ENCODE measurements at regions not wholly inside any gene's neighbourhood (a gene's known extent, or its start where the extent isn't known, plus 50 kb on each side); places are given as distances from the start of the nearest gene placed in this dataset.
A peak's percentile ranks its signal among the peaks of the same experiment; 100 is the strongest.

DNA sequence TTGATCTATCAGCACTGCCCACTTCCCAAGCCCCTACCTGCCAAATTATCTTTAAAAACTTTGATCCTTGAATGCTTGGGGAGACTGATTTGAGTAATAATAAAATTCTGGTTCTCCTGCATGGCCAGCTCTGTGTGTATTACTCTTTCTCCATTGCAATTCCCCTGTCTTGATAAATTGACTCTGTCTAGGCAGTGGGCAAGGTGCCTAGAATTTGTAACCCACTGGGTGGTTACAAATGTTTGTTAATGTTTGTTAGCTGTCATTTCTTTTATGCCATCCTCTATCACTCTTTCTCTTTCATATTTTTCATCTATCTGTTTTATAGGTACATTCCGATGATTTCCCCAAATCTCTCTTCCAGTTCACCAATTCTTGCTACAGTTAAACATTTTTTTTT lies 694.1 kb downstream of the TYW1 start:
- DNase-seq (ENCODE audit: low spot score), result no peak

DNA sequence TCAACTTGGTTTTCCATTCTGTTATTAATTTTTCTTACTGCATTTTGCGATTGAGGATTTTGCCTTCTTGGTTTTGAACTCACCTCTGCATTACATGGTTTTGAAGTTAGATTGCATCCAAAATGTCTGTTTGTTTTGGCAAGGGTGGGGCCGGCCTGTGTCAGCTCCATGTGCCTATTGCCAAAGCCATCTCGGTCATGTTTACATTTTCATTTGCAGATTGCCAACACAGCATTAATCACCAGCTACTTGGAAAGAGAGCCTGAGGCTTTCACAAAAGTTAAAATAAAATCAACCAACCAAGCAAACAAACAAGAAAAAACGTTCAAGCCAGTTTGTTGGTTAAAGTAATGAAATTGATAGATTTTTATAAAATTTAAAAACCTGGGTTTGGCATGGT lies 695.8 kb downstream of the TYW1 start:
- DNase-seq (ENCODE audit: low spot score), result no peak

DNA sequence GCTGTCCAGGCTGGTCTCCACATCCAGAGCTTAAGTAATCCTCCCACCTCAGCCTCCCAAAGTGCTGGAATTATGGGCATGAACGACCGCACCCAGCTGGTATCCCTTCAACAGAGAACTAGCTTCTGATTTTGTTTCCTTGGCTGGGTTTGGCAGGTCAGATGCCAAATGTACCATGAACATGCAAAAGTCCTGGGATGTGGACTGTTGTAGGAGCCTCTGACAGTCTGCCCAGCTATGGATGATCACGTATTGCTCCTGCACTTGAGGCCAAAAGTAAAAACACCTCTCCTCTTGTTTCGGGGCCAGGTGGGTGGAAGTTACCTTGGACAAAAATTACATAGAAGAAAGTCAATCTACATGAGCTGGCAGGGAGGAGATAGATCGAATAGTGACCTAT lies 699.5 kb downstream of the TYW1 start:
- DNase-seq (ENCODE audit: low spot score), result no peak

DNA sequence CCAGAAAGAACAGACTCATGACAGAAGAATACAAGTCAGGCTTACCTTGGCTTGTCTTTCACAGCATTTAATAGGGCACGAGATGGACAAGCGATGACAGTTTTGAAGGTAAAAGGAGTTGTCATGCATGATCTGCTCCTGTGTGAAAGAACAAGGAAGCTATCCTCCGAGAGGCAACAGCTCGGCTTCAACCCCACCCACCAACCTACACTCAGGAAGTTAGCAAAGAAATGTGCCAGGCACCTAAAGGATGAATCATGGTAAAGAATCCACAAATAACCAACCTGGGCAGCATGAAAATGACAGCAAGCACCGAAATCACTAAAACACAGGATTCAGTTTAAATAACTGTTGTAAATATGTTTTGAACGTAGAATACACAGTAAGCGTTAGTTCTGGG lies 700.2 kb downstream of the TYW1 start:
- no peak for DNase-seq (ENCODE audit: low spot score)

DNA sequence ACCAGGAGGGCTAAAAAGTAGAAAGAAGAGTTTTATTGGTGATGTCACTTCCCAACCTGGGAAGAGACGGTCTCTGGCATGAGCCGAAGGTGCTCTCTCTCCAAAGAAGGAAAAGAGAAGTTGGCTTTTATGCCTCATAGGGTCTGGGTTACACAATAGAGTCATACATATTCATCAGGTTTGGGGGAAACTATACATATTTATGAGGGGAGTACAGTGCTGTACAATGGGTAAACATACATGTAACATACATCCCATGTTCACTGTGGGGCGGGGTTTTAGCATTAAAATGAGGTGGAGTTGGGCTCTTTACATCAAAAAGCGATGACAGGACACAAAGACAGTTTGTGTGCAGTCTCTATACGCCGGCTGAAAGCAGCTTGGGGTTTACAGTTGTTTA lies 701.7 kb downstream of the TYW1 start:
- no peak for DNase-seq (ENCODE audit: low spot score)

DNA sequence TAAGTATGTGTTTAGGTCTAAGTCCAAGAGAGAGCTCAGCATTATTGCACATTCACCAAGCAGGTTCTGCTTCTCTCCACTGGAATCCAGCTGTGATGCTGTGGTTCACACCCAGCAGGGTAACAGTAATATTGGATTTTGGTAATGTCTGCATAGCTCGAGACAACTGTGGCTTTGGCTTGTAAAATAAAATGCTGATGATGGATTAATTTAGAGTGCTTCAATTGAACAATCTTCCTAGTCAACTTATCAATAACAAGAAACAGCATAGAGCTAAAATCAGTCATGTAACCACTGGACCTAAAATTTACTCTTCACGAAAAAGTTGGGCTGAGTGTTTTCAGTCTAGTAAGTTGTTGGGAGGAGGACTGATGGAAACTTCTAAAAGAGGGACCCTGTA lies 709.2 kb downstream of the TYW1 start:
- no peak for DNase-seq (ENCODE audit: low spot score)

DNA sequence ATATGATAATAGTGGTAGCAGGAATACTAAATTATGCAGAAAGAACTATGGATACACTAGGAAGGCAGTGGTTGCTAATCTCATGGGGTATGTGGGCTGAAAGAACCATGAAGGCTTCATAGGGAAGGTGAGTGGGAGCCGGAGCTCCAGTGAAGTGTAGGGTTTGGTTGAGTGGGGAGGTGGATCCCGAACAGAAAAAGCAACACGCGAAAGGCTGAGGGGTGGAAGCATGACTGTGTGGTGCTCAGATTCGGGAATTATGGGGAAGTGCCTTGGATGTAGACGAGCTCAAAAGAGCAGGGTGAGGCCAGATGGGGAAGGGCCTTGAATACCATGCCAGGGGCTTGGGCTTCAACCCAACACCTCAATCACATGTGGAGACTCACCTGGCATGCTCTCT lies 715.1 kb downstream of the TYW1 start:
- no peak for DNase-seq (ENCODE audit: low spot score)

DNA sequence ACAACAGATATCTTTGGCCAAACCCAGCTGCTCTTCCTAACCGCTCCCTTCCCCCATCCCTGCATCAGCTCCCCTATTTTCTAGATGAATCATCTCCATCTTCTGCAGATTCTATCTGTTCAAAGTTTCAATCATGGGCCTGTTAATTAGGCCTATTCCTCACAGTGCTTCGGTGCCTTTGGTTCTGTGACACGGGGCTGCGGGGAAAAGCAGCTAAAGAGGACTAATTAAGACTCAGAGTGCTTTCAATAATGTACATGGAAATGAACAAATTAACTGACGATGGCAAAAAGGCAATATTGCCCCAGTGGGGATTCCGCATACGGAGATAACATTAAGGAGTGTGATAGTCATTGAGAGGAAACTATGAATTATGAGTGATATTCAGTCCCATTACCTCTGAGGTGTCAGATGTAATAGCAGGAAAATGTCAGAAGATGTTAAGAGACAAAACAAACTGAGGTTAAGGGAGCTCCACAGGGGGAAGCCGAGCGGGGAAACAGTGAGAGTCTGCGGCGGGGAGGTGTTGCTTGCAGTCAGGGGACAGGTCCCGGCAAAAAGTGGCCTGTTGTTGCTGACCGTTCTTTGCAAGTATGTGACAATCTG lies 716.9 kb downstream of the TYW1 start:
- DNase-seq (ENCODE audit: low spot score), result no peak

DNA sequence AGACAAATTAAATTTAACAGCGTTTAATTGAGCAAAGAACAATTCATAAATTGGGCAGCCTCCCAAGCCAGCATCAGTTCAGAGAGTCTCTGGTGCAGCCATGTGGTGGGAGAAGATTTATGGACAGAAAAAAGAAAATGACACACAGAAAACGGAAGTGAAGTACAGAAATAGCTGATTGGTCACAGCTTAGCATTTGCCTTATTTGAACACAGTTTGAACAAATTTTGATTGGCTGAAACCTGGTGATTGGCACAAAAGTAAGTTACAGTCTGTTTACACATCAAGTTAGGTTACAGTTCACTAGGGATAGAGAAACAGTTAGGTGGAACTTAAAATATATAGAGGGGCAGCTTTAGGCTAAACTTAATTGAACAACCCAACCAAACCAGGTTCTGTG lies 720.1 kb downstream of the TYW1 start:
- DNase-seq (ENCODE audit: low spot score), result no peak

DNA sequence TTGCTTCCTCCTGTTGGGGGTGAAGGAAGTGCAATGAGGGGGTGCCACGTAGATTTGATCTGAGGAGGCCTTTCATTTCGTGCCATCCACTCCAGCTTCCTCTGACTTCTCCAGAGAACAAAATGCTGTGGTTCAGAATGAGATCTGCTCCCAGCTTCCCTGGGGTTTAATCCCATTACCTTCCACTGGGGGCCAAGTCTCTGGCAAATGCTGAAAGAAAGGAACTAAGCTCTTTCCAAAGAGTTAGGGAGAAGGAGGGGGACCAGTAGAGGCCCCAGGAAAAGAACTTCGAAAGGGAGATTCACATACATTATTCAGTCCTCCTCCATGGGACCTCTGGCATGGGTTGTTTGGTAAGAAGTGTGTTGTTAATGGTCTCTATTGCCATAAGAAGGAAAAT lies 727.0 kb downstream of the TYW1 start:
- DNase-seq (ENCODE audit: low spot score), result no peak

DNA sequence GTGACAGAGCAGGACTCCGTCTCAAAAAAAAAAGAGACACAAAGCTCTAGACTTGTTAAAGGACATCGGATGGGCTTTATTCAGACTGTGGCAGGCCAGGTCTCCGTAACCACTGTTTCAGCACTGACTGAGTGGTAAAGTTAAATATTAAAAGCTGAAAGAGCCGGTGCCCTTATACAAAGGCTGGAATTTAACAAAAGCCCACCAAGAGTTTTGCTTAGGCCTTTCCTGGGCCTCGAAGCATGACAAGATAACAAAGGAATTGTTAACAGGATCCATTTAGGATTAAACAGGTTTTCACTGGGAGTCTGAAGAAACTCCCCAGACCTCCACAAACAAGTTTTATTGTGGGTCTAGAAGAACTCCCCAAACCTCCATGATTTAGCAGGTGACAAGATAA lies 727.8 kb downstream of the TYW1 start:
- DNase-seq (ENCODE audit: low spot score), result no peak

DNA sequence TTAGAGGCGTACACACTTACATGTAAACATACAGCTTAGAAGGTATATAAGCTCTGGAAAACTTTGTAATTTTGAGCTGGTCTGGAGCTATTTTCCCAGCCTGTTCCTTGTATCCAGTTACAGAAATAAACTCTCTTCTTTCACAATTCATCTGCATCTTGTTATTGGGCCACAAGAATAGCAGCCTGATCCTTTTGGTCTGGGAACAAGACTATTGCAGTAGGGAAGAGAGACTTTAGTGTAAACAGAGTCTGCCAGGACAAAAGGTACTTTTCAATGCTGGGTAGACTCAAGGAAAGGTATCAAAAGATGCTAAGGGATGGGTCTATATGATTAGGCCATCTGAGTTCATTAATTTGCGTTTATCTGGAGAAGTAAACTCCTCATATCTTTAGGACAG lies 728.3 kb downstream of the TYW1 start:
- no peak for DNase-seq (ENCODE audit: low spot score)

DNA sequence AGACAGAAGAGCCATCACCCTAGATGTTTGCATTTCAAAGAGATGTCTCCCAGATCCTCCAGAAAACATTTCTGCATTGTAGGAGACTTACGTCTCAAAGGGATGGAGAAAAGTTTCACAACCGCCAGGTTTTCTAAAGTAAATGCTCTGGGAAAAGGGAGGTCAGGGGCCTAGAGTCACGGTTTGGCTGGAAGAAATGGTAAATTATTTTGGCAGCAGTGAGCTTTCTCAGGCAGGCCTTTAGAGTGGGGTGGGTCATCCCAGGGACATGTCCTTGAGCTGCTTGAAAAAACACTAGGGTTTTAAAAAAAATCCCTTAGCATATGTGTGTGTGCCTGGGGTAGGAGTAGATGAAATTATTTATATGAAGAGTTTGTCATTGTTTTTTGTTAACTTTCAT lies 728.8 kb downstream of the TYW1 start:
- no peak for DNase-seq (ENCODE audit: low spot score)

DNA sequence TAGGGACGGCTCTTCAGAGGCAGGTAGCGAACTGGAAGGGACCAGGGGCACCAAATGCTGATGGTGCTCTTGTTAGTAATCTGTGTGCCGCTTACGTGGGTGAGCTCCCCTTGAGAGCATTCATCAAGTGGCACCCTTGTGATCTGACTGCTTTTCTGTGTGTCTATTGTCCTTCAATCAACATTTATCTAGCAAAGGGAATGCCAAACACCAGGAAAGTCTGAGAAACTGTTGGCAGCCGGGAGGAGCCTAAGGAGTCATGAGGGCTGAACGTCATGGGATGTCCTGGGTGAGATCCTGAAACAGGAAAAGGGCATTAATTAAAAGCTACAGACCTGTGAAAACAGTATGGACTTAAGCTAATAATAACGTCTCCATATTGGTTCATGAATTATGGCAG lies 733.1 kb downstream of the TYW1 start:
- DNase-seq (ENCODE audit: low spot score), result no peak

DNA sequence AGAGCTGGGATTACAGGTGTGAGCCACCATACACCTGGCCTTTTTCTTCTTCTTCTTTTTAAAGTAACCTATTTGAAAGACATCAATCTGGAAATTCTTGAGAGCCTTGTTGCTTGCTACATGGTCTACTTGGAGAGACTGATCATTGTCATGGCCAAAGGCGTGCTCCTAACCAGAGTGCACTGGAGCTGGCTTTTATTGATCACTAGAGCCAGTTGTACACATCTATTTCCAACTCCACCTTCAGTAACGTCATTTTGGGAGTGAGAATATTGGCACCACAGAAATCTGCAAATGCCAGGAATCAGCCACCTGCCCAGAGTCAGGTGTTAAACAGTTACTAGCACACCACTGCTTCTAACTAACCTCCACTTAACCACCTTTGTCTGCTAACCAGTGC lies 735.1 kb downstream of the TYW1 start:
- DNase-seq (ENCODE audit: low spot score), result no peak

DNA sequence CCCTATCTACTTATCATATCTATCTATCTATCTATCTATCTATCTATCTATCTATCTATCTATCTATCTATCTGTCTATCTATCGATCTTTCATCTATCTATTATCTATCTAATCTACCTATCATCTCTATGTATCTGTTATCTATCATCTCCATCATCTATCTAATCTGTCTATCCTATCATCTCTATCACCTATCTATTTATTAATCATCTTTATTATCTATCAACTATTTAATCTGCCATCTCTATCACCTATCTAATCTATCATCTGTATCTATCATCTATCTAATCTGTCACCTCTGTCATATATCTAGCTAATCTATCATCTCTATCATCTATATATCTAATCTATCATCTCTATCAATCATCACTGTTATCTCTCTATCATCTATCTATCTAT lies 736.3 kb downstream of the TYW1 start:
- DNase-seq (ENCODE audit: low spot score), result no peak

DNA sequence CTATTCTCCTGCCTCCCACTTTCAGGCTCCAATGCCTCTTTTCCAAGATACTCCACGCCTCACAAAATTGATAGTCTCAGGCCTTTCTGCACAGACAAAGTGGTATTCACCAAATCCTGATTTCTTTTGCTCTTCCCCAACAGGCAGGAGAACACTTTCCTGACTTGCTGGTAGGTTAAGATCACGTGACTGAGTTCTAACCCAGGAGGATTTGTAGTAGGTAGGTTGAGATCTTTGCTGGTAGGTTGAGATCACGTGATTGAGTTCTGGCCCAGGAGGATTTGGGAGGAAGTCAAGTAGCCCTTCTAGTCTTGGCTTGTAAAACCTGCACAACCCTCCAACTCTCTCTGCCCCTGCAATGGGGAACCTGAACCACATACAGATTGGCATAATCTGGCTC lies 741.5 kb downstream of the TYW1 start:
- no peak for DNase-seq (ENCODE audit: low spot score)

DNA sequence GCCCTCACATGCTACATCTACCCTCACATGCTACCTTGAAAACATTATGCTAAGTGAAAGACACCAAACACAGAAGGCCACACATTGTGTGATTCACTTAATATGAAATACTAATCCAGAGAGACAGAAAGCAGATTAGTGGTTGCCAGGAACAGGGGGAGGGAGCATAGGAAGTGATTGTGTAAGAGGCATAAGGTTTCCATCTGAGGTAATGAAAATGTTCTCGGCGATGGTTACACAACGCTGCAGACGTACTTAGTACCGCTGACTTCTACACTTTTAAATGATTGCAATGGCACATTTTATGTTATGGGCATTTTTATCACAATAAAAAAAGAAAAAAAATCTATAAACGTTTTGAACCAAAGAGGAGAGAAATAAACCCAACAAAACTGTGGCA lies 742.3 kb downstream of the TYW1 start:
- peak; percentile 61 for DNase-seq (ENCODE audit: low spot score)

DNA sequence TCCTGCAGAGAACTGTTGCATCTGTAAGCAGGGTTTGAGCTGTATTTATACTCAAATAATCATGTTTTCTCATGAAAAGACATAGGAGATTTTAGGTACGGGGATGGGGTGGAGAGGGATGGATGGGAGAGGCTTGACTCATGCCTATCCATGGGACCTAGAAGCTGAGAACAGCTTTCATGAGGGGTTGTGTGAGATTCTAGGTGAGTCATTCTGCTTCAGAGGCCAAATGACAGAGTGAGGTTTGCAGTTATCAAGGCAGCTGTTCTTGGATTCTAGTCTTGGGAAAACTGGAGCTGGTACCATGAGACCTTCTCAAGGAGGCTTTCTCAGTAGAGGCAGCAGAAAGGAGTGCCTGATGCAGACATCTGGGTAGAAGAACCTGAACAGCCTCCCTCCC lies 746.9 kb downstream of the TYW1 start:
- no peak for DNase-seq (ENCODE audit: low spot score)

DNA sequence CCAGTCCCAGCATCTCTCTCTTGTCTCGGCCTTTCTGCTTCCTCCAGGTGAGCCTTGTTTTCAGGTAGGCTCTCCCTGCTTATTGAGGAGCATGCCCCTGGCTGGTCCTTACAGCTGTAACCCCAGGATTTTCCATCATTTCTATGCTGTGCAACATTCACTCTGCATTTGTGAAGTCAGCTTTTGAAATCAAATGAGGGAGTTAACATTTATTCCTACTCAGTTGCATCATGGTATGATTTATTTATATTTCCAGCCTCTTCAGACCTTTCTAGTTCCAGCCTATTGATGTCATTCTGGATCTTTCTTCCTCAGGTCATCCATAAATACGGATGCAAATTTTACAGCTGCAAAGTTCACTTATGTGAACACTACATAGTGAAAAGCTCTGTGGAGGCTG lies 755.6 kb downstream of the TYW1 start:
- no peak for DNase-seq (ENCODE audit: low spot score)

DNA sequence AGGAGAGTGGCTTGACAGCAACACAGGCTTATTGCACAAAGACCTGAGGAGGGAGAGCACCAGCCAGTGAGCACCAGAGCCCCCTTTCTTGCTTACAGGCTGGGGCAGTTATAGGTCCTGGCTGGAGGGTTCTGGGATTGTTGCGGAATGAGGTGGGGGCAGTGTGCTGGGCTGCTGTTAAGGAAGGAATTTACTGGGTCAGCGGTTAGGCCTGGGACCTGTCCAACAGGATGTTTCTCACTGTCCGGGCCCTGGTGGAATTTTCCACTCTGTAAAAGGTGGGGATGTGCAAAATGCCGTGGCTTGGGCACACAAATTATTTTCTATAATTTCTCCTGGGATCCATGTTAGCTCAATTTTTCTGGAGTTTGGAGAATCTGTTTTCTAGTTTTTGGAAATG lies 757.3 kb downstream of the TYW1 start:
- DNase-seq (ENCODE audit: low spot score), result peak; percentile 22

DNA sequence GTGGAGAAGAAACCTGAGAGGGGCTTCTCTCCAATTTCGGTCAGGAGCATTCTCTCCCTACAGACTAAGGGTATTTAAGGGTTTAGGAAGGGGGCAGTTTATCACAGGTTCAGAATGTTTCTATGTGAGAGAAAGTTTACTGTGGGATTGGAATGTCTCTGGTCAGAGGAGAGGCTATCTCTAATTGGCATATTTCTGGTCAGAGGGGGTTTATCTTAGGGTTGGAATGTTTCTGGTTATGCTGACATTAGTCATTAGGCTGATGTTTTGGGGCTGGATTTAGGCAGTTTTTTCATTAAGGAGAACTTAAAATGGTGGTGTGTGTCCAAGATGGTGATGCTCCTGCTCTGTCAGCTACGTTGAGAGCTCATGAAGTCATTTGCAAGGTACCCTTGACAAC lies 758.0 kb downstream of the TYW1 start:
- peak; percentile 16 for DNase-seq (ENCODE audit: low spot score)

DNA sequence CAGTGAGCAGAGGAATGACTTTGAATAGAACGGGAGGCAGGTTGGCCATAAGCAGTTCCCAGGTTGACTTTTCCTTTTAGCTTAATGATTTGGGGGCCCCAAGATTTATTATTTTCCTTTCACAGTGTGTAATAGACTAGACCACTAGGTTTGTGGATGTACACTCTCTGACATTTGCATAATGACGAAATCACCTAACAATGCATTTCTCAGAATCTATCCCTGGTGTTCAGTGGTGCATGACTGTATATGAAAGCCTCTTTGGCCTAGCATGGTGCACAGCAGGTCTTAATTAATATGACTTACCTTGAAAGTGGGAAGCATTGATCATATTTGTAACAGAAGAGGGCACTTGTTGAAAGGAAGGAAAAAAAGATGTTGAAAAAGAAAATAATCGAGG lies 761.9 kb downstream of the TYW1 start:
- DNase-seq (ENCODE audit: low spot score), result no peak

DNA sequence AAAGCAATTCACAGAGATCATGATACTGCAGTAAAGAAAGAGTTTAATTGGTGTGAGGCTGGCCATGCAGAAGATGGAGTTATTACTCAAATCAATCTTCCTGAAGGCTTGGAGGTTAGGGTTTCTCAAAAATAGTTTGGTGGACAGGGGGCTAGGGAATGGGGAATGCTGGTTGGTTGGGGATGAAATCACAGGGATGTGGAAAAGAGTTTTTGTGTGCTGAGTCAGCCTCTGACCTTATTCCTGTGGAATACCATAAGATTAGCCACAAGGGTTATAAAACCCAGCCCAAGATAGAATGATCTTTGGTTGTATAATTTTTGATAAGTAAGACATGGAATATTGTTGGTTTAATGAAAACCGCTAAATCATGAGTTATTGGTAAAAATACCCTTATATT lies 764.3 kb downstream of the TYW1 start:
- no peak for DNase-seq (ENCODE audit: low spot score)

DNA sequence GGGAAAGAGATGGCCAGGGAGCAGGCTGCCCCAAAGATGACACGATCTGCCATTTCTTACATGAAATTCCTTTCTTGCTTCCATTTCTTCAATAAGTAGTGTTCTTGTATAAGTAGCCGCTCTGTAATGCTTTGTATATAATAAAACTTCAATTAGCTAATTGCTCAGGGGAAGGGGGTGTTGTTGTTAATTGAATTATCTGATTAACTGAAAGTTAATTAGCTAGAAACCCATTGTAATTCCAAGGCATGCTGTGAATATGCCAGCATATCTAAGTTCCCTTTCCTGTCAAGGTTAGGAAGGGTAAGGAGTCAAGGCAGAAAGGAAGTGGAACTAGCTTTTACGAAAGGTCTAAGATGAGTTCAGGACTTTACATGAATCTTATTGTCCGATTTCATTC lies 765.9 kb downstream of the TYW1 start:
- no peak for DNase-seq (ENCODE audit: low spot score)
